ENCODE measurements at regions not wholly inside any gene's neighbourhood (a gene's known extent, or its start where the extent isn't known, plus 50 kb on each side); places are given as distances from the start of the nearest gene placed in this dataset.

DNA sequence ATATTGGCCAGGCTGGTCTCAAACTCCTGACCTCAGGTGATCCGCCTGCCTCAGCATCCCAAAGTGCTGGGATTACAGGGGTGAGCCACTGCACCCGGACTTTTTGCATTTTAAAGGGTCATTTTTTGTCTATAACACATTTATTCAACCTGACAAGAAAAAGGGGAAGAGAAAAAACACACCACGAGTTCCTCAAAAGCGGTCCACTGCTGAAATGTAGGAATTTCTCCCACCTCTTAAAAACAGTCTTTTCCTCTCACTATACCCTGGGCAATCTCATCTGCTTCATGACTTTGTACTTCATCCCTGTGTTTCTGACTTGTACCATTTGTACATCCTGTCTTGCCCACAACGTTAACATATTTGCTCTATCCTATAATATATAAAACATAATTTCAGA lies 413.3 kb upstream of the PTBP2 start:
- POLR2A ChIA-PET, result no interaction called here
- BruUV-seq (replicated peaks), result no TSS peak
- Histone ChIP-seq H3K36me3 (ENCODE audit: control insufficient read depth, insufficient read depth, low read length) (no peaks in the 10 kb centered on the region), H2AFZ (ENCODE audit: low read depth, low read length) (no peak overlapping the region), H3K27ac (ENCODE audit: extremely low read depth, low read depth, low read length) (no peak overlapping the region), H4K20me1 (replicated peaks; ENCODE audit: control insufficient read depth, insufficient read depth, low read length) (no peaks in the 10 kb centered on the region), H3K9ac (ENCODE audit: insufficient read depth in 1 of 2, low read depth in 2 of 2, low read length in 2 of 2) (no peak overlapping the region), H3K4me2 (ENCODE audit: insufficient read depth, low read length) (no peak overlapping the region), H3K9me3 (replicated peaks; ENCODE audit: control insufficient read depth, insufficient read depth, low read depth, low read length) (no peaks in the 10 kb centered on the region; the same call in 1 of the 2 replicates), H3K9me1 (ENCODE audit: control insufficient read depth, insufficient read depth, low read length) (no peaks in the 10 kb centered on the region), H3K4me1 (replicated peaks in 1 of 2; ENCODE audit: control insufficient read depth in 2 of 2, insufficient read depth in 2 of 2, low read length in 2 of 2) (no peaks in the 10 kb centered on the region), H3K79me2 (ENCODE audit: control insufficient read depth, insufficient read depth, low read length) (no peaks in the 10 kb centered on the region), H3K4me3 (no peak overlapping the region), H3K27me3 (ENCODE audit: control insufficient read depth in 2 of 2, insufficient read depth in 2 of 2, low read length in 2 of 2) (no peaks in the 10 kb centered on the region)
- FAIRE-seq (no peak), DNase-seq (ENCODE audit: extremely low read depth in 1 of 4, low spot score in 3 of 4) (no peak), ATAC-seq (no peak)
- in situ Hi-C loops (cut with MboI) (no loop called here), intact Hi-C loops (cut with micrococcal nuclease) (no loop called here)
- CTCF ChIA-PET (ENCODE audit: low intra/inter-chr PET ratio), result no interaction called here
- 0% methylated on average over 4 of the region's 5 CpGs for WGBS (ENCODE audit: insufficient coverage, low coverage, missing lambda C conversion rate)
- TF ChIP-seq BRCA1 (IDR thresholded peaks at IDR 0.05) (no peak), BRCA1 (CRISPR knock-in tag; IDR thresholded peaks at IDR 0.05) (no peak), MAFK (IDR thresholded peaks at IDR 0.05; ENCODE audit: low read length) (no peak), KLF13 (tag; IDR thresholded peaks at IDR 0.05; ENCODE audit: borderline replicate concordance, low read depth) (no peak), TEAD4 (IDR thresholded peaks at IDR 0.05; ENCODE audit: low read length) (no peak), TEAD4 (CRISPR knock-in tag; IDR thresholded peaks at IDR 0.05; ENCODE audit: borderline replicate concordance) (no peak), ZNF232 (CRISPR knock-in tag; IDR thresholded peaks at IDR 0.05) (no peak), THRAP3 (IDR thresholded peaks at IDR 0.05; ENCODE audit: borderline replicate concordance) (no peak), JUNB (CRISPR knock-in tag; conservative IDR thresholded peaks at IDR 0.05) (no peak), NCOA6 (IDR thresholded peaks at IDR 0.05) (no peak), ZC3H11A (IDR thresholded peaks at IDR 0.05; ENCODE audit: low read depth, low read length) (no peak)
- TF ChIP-seq, protein P1, sequence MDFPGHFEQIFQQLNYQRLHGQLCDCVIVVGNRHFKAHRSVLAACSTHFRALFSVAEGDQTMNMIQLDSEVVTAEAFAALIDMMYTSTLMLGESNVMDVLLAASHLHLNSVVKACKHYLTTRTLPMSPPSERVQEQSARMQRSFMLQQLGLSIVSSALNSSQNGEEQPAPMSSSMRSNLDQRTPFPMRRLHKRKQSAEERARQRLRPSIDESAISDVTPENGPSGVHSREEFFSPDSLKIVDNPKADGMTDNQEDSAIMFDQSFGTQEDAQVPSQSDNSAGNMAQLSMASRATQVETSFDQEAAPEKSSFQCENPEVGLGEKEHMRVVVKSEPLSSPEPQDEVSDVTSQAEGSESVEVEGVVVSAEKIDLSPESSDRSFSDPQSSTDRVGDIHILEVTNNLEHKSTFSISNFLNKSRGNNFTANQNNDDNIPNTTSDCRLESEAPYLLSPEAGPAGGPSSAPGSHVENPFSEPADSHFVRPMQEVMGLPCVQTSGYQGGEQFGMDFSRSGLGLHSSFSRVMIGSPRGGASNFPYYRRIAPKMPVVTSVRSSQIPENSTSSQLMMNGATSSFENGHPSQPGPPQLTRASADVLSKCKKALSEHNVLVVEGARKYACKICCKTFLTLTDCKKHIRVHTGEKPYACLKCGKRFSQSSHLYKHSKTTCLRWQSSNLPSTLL (IDR thresholded peaks at IDR 0.05), result no peak
- TF ChIP-seq, protein P2, sequence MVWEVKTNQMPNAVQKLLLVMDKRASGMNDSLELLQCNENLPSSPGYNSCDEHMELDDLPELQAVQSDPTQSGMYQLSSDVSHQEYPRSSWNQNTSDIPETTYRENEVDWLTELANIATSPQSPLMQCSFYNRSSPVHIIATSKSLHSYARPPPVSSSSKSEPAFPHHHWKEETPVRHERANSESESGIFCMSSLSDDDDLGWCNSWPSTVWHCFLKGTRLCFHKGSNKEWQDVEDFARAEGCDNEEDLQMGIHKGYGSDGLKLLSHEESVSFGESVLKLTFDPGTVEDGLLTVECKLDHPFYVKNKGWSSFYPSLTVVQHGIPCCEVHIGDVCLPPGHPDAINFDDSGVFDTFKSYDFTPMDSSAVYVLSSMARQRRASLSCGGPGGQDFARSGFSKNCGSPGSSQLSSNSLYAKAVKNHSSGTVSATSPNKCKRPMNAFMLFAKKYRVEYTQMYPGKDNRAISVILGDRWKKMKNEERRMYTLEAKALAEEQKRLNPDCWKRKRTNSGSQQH (CRISPR knock-in tag; IDR thresholded peaks at IDR 0.05), result no peak
- TF ChIP-seq, protein P3, sequence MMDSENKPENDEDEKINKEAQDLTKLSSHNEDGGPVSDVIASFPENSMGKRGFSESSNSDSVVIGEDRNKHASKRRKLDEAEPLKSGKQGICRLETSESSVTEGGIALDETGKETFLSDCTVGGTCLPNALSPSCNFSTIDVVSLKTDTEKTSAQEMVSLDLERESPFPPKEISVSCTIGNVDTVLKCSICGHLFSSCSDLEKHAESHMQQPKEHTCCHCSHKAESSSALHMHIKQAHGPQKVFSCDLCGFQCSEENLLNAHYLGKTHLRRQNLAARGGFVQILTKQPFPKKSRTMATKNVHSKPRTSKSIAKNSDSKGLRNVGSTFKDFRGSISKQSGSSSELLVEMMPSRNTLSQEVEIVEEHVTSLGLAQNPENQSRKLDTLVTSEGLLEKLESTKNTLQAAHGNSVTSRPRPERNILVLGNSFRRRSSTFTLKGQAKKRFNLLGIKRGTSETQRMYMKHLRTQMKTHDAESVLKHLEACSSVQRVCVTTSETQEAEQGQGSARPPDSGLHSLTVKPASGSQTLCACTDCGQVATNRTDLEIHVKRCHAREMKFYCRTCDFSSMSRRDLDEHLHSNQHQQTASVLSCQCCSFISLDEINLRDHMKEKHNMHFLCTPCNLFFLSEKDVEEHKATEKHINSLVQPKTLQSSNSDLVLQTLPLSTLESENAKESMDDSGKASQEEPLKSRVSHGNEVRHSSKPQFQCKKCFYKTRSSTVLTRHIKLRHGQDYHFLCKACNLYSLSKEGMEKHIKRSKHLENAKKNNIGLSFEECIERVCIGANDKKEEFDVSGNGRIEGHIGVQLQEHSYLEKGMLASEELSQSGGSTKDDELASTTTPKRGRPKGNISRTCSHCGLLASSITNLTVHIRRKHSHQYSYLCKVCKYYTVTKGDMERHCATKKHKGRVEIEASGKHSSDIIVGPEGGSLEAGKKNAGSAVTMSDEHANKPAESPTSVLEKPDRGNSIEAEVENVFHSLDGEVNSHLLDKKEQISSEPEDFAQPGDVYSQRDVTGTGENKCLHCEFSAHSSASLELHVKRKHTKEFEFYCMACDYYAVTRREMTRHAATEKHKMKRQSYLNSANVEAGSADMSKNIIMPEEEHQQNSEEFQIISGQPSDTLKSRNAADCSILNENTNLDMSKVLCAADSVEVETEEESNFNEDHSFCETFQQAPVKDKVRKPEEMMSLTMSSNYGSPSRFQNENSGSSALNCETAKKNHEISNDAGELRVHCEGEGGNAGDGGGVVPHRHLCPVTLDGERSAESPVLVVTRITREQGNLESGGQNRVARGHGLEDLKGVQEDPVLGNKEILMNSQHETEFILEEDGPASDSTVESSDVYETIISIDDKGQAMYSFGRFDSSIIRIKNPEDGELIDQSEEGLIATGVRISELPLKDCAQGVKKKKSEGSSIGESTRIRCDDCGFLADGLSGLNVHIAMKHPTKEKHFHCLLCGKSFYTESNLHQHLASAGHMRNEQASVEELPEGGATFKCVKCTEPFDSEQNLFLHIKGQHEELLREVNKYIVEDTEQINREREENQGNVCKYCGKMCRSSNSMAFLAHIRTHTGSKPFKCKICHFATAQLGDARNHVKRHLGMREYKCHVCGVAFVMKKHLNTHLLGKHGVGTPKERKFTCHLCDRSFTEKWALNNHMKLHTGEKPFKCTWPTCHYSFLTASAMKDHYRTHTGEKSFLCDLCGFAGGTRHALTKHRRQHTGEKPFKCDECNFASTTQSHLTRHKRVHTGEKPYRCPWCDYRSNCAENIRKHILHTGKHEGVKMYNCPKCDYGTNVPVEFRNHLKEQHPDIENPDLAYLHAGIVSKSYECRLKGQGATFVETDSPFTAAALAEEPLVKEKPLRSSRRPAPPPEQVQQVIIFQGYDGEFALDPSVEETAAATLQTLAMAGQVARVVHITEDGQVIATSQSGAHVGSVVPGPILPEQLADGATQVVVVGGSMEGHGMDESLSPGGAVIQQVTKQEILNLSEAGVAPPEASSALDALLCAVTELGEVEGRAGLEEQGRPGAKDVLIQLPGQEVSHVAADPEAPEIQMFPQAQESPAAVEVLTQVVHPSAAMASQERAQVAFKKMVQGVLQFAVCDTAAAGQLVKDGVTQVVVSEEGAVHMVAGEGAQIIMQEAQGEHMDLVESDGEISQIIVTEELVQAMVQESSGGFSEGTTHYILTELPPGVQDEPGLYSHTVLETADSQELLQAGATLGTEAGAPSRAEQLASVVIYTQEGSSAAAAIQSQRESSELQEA (IDR thresholded peaks at IDR 0.05; ENCODE audit: low read depth), result no peak
